Large intestine (tissue), 3 donors: ENCODE measurements at regions not wholly inside any gene's neighbourhood (a gene's known extent, or its start where the extent isn't known, plus 50 kb on each side); places are given as distances from the start of the nearest gene placed in this dataset.

ENCODE experiments used
- DNase-seq, 2 donors: peaks; one replicate each; pipeline versions ENCODE4 v3.0.0 to v3.0.0-alpha.2; 2013
- H3K27ac ChIP-seq: one replicate; pipeline ENCODE4 v1.5.1; 2013; ENCODE audit warnings: low read length
- H3K27me3 ChIP-seq: 2 replicates; pipeline ENCODE4 v1.6.1; 2013; ENCODE audit warnings: low read length; ENCODE audit not compliant: control insufficient read depth, insufficient read depth
- H3K36me3 ChIP-seq: 2 replicates; pipeline ENCODE4 v1.6.1; 2013; ENCODE audit warnings: low read length; ENCODE audit not compliant: control insufficient read depth, insufficient read depth
- H3K4me1 ChIP-seq: one replicate; pipeline ENCODE4 v1.6.1; 2013; ENCODE audit warnings: low read length; ENCODE audit not compliant: control insufficient read depth, insufficient read depth
- H3K4me3 ChIP-seq: one replicate; pipeline ENCODE4 v1.5.1; 2013; ENCODE audit warnings: low read length
- H3K9me3 ChIP-seq: one replicate; pipeline ENCODE4 v1.6.1; 2013; ENCODE audit warnings: mild to moderate bottlenecking, low read depth, low read length, moderate library complexity; ENCODE audit not compliant: control insufficient read depth
- WGBS: methylation state at CpG from one replicate; pipeline ENCODE4 v1.1.5; 2013; ENCODE audit warnings: low lambda C conversion rate; ENCODE audit not compliant: insufficient coverage; 5-methylcytosine and 5-hydroxymethylcytosine counted together

DNA sequence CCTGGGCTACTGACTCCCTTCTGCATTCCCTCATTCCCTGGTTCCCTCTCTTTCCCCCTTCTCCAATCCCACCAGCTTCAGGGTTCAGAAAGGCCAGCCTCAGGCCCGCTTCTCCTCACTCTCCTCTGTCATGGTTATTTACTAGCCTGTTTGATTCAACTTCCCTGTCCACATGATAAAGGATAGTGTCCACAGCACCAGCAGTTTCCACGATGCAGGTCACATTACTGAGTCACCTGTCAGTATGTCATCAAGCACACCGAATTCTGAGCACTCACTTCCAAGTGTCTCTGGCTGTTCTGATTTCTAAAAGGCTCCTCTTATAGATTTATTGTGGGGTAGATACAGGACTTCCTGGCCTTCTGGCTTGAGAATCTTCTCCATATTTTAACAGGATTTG lies 96.6 kb upstream of the CTNNB1 start:
- no peak for DNase-seq
- H3K27me3 ChIP-seq, result no peaks in the 10 kb centered on the region
- no CpG with 5 or more reads among the region's 3 CpGs for WGBS
- peak overlapping the region; percentile 66 for H3K27ac ChIP-seq
- H3K36me3 ChIP-seq, result no peaks in the 10 kb centered on the region
- H3K4me1 ChIP-seq, result peaks cover 17% of the 10 kb centered on the region
- no peak overlapping the region for H3K4me3 ChIP-seq
- H3K9me3 ChIP-seq, result no peaks in the 10 kb centered on the region

DNA sequence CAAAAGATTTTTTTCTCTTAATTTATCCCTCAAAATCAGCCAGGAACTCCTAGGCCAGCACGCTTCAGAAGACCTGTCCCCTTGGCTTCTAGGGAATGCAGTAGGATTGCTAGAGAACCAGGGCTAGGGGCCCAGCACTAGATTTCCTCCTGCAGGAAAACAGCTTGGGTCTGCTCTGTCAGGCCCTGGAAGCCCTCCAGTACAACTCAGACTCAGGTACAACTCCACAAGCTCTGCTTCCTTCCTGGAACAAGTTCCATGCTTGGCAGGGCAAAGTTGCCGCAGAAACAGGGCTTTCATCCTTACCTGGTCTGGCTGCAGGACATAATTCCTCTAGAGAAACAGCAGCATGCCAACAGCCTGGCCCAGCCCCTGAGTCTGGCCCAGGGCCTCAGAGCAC lies 96.1 kb upstream of the CTNNB1 start:
- Histone ChIP-seq H3K4me1 (peaks cover 17% of the 10 kb centered on the region), H3K27me3 (no peaks in the 10 kb centered on the region), H3K27ac (no peak overlapping the region), H3K9me3 (no peaks in the 10 kb centered on the region), H3K36me3 (no peaks in the 10 kb centered on the region), H3K4me3 (no peak overlapping the region)
- peak in 1 of 2 donors; percentile 26 for DNase-seq
- WGBS, result no CpG with 5 or more reads among the region's 2 CpGs

DNA sequence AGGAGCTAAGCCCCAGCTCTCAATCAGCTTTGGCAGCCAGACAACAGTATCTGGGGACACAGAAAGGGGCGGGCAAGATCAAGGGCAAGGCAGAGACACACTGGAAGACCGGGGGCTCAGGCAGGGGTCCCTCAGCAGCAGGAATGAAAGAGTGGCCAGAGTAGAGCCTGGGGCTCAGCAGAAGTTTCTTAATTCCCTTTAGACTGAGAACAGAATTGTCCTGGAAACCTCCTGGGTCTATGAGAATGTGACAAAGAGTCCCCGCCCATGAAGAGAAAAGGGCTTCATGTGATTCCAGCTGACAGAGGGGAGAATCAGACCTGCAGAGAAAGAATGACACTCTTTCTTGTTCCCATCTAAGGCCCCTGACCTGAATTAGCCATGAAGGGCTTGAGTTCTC lies 95.2 kb upstream of the CTNNB1 start:
- Histone ChIP-seq H3K9me3 (no peaks in the 10 kb centered on the region), H3K4me1 (peaks cover 17% of the 10 kb centered on the region), H3K27ac (no peak overlapping the region), H3K36me3 (no peaks in the 10 kb centered on the region), H3K4me3 (no peak overlapping the region), H3K27me3 (no peaks in the 10 kb centered on the region)
- DNase-seq, result no peak
- no CpG with 5 or more reads among the region's 3 CpGs for WGBS

DNA sequence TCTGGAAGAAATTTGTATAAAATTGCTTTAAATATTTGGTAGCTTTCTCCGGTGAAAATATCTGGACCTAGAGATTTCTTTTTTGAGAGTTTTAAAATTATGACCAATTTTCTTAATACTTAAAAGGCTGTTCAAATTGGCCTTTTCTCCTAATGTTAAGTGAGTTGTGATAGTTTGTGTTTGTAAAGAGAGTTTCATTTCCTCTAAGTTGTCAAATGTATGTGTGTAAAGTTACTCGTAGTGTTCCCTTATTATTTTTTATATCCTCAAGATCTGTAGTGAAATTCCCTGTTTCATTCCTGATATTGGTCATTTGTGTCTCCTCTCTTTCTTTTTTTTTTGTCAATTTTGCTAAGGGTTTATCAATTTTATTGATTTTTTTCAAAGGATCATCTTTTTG lies 92.6 kb upstream of the CTNNB1 start:
- 90% methylated on average over 1 of the region's 2 CpGs for WGBS
- DNase-seq, result no peak

DNA sequence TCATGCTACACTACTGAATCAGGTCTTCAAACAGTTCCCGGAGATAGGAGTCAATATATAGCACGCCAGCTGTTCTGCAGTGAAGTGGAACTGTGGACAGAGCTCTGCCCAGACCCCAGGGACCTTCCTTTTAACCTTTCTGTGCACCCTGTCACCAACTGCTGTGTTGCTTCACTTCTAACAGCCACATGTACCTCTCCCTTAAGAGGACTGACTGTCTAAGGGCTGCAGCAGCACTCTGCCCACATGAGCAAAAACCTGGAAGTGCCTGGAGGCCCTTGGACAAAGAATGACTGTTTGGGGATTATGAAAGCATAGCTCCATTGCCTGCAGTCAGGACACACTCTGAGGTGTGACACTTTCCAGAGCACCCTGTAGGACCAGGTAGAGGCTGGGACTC lies 88.3 kb upstream of the CTNNB1 start:
- Histone ChIP-seq H3K27ac (no peak overlapping the region), H3K36me3 (no peaks in the 10 kb centered on the region), H3K27me3 (no peaks in the 10 kb centered on the region), H3K9me3 (no peaks in the 10 kb centered on the region), H3K4me1 (peaks cover 15% of the 10 kb centered on the region), H3K4me3 (no peak overlapping the region)
- peak in 1 of 2 donors; percentile 26 for DNase-seq
- WGBS, result no CpG with 5 or more reads among the region's 2 CpGs

More for the DNA sequence above, 92.6 kb upstream of the CTNNB1 start:
- Histone ChIP-seq H3K27ac (no peak overlapping the region), H3K4me3 (no peak overlapping the region), H3K36me3 (no peaks in the 10 kb centered on the region), H3K4me1 (peaks cover 8% of the 10 kb centered on the region), H3K9me3 (no peaks in the 10 kb centered on the region), H3K27me3 (no peaks in the 10 kb centered on the region)

DNA sequence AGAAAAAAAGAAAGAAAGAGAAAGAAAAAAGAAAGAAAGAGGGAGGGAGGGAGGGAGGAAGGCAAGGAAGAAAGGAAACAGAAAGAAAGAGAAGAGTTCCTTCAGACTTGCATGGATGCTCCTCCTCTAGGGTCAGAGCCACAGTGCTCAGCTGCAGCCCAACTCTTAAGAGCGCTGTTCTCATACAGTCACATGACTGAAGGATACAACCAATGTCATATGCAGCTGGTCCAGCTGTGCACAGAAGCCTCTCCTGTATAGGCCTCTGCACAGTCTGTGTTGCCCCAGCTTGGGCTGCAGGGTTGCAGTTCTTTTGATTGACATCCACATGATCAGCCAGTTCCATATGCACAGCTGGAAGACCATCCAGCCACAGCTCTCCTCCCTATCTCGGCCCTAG lies 86.8 kb upstream of the CTNNB1 start:
- Histone ChIP-seq H3K27me3 (no peaks in the 10 kb centered on the region), H3K9me3 (no peaks in the 10 kb centered on the region), H3K4me3 (no peak overlapping the region), H3K27ac (no peak overlapping the region), H3K36me3 (no peaks in the 10 kb centered on the region), H3K4me1 (peaks cover 15% of the 10 kb centered on the region)
- WGBS, result 83% methylated on average over 1 of the region's 2 CpGs
- DNase-seq, result no peak

DNA sequence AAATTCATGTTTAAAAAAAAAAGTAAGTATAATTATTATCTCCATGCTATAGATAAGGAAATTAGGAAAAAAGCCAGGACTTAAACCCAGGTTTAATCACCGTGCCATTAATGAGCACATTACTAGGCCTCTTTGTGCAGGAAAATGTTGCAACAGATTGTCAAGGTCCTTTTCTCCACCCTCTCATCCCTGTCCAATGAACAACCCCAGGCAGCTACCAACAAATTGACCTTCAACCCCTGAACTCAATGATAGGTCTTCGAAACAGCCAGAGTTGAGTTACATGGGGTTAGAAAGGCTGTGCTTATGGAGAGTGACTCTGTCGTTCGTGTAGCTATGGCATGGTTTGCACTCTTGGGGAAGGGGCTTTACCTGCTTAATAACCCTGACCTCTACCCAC lies 84.2 kb upstream of the CTNNB1 start:
- H3K27ac ChIP-seq, result peak overlapping the region; percentile 66
- no peaks in the 10 kb centered on the region for H3K27me3 ChIP-seq
- H3K36me3 ChIP-seq, result no peaks in the 10 kb centered on the region
- DNase-seq, result peak; percentile 73 to 87
- H3K4me3 ChIP-seq, result no peak overlapping the region
- WGBS, result no CpG with 5 or more reads among the region's 4 CpGs
- H3K4me1 ChIP-seq, result peaks cover 19% of the 10 kb centered on the region
- no peaks in the 10 kb centered on the region for H3K9me3 ChIP-seq

DNA sequence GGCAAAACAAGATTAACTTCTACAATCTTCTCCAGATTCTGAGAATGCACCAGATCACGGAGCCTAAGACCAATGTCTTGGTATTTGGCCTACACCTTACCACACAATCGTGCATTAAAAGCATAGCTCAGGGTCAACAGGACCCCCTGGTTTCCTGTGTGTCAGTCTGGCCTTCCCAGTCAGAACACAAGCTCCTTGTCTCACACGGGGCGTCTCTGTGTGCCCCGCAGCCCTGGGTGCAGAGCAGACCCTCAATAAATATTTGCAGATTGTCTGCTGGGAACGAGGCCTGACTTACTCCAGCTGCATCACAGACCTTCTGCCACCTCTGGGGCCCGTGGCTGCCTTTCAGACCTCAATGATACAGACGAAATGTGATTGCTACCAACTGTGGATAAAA lies 82.5 kb upstream of the CTNNB1 start:
- Histone ChIP-seq H3K4me3 (no peak overlapping the region), H3K27ac (no peak overlapping the region), H3K9me3 (no peaks in the 10 kb centered on the region), H3K27me3 (no peaks in the 10 kb centered on the region), H3K4me1 (peaks cover 19% of the 10 kb centered on the region), H3K36me3 (no peaks in the 10 kb centered on the region)
- DNase-seq, result no peak
- no CpG with 5 or more reads among the region's 8 CpGs for WGBS

DNA sequence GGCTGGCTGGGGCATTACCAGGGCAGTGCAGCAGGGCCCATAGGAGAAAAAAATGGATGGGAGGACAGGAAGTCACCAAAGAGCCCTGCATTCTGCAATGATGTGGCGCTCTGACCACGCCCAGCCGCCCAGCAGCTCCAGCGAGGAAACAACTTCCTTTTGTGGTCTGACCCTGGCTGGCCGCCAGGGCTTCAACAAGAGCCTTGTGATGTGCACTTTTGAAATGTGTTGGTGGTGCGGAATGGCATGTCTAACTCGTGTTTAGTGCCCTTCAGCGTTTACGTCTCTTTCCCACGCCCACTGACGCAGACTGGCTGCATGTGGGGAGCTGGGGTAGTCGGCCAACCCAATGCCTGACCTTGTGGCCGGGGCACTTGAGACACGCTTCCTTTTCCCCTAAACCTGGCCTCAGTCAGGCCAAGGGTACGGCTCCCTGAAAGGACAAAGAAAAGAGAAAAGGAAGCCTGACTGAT lies 81.9 kb upstream of the CTNNB1 start:
- peak; percentile 65 to 71 for DNase-seq
- H3K27ac ChIP-seq, result no peak overlapping the region
- H3K4me3 ChIP-seq, result no peak overlapping the region
- no peaks in the 10 kb centered on the region for H3K27me3 ChIP-seq
- no CpG with 5 or more reads among the region's 15 CpGs for WGBS
- no peaks in the 10 kb centered on the region for H3K9me3 ChIP-seq
- H3K4me1 ChIP-seq, result peaks cover 19% of the 10 kb centered on the region
- H3K36me3 ChIP-seq, result no peaks in the 10 kb centered on the region

DNA sequence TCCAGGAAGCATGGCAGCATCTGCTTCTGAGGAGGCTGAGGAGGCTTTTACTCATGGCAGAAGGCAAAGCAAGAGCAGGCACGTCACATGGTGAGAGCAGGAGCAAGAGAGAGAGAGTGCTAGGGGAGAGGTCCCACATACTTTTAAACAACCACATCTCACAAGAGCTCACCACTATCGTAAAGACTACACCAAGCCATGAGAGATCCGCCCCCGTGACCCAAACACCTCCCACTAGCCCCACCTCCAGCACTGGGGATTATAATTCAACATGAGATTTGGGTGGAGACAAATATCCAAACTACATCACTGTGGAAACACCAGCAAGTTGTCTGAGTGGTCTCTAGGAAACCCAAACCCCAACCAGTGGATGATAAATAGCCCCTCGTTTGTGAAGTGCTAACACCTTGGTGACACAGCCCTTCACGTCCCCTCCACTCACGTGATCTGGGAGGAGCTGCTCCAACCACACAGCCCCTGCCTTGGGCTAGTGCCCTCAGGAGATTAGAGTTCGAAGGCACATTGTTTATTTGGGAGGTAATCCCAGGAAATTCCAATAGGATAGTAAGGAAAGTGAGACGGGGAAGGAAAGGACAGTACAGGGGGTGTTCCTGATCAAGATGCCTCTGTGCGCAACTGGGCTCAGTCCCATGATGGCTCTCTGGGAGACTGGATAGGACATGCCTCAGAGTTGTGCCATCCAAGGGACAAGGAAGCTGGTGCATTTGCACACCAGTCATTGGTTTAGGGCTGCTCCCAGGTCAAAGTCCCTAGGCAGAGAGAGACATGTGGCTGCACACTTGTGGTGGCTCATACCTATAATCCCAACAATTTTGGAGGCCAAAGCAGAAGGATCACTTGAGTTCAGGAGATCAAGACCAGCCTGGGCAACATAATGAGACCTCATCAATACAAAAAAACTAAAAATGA lies 80.6 kb upstream of the CTNNB1 start:
- H3K9me3 ChIP-seq, result no peaks in the 10 kb centered on the region
- no peak overlapping the region for H3K27ac ChIP-seq
- H3K4me3 ChIP-seq, result no peak overlapping the region
- H3K4me1 ChIP-seq, result peaks cover 19% of the 10 kb centered on the region
- no peaks in the 10 kb centered on the region for H3K27me3 ChIP-seq
- no peaks in the 10 kb centered on the region for H3K36me3 ChIP-seq
- DNase-seq, result peak; percentile 53 to 67
- 40% methylated on average over 2 of the region's 10 CpGs for WGBS

DNA sequence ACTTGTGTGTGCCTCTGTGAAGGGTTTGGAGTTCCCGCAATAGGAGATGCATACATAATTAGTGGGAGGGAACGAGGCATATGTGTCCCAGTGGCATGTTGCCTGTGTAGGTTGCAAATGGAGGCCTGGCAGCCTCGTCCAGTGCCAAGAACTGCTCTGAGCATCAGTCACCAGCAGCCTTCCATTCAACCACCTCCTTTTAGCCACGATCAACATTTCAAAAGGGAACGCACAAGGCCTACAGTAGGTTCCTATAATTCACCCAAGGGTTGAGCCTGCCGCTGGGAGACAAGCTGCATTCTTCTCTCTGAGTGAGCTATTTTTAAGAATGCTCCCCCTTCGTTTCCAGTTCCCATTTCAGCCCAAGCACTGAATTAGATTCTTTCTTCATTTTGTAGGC lies 78.8 kb upstream of the CTNNB1 start:
- 50% methylated on average over 1 of the region's 7 CpGs for WGBS
- no peak overlapping the region for H3K27ac ChIP-seq
- DNase-seq, result no peak
- no peak overlapping the region for H3K4me3 ChIP-seq
- H3K36me3 ChIP-seq, result no peaks in the 10 kb centered on the region
- peaks cover 7% of the 10 kb centered on the region for H3K4me1 ChIP-seq
- no peaks in the 10 kb centered on the region for H3K27me3 ChIP-seq
- peaks cover 2% of the 10 kb centered on the region for H3K9me3 ChIP-seq
